ENCODE measurements at regions not wholly inside any gene's neighbourhood (a gene's known extent, or its start where the extent isn't known, plus 50 kb on each side); places are given as distances from the start of the nearest gene placed in this dataset.
"Not testable (repeated sequence)": the region's sequence is repeated elsewhere in the genome, so short reads cannot be mapped to it uniquely, and the experiment has no call there.

- DNase-seq: no peak
Measured at GRCh38 chr4:189861101-189861500, 79.6 kb upstream of the FRG1 start.

- DNase-seq: no peak
Measured at GRCh38 chr4:189869236-189869635, 71.4 kb upstream of the FRG1 start.

DNA sequence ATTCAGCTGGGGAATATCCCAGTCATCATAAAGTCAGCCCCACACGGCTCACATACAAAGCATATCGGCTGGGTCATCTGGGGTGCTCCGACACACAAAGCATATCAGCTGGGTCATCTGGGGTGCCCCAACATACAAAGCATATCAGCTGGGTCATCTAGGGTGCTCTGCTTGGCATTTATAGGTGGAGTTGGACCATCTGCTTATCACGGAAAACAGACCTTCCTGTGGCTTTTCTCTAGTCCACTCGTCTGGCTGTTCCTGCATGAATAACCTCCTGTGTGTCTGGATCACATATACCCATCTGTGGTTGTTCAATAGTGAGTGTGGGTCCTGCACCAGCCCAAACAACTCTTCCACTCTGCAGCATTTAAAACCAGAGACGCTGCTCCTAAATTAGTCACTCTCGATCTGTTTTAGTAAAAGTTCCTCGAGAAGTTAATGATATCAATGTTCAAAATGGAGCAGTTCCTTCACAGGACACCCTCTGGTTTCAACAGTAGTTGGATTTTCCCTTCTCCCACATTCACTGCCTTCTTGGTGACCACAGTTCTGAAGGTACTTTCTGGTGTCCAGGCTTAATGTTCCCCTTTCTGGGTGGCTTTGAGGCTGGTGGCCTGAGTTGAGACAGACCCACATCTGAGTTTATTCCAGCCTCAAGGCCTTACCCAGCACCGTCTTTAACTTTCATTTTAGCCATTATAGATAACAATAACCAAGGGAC, 70.0 kb upstream of the FRG1 start:
- no peak for DNase-seq

DNA sequence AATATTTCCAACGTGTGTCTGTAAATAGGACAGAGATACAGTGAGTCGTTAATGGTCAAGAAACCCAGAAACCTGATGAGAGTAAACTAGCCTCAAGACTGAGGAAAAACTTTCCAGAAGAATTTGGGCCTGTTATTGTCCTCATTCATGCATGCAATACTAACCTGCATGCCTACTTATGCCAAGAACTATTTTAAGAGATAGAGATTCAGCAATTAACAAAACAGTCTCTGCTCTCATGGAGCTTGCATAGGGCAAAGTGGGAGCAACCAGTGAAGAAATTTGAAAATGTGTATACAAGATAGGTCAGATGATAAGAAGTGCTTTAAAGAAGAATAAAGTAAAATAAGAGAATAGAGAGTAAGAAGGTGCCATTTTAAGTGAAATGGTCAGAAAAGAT, 66.1 kb upstream of the FRG1 start:
- no peak for DNase-seq

DNA sequence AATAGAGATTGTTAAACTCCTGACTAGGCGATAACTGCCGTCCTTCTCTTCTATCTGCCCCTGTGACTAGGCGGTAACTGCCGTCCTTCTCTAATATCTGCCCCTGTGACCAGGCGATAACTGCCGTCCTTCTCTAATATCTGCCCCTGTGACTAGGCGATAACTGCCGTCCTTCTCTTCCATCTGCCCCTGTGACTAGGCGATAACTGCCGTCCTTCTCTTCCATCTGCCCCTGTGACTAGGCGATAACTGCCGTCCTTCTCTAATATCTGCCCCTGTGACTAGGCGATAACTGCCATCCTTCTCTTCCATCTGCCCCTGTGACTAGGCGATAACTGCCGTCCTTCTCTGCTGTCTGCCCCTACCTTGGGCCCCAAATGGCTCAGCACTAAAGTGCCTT, 59.5 kb upstream of the FRG1 start:
- DNase-seq: not testable (repeated sequence)

- not testable (repeated sequence) for DNase-seq
Measured at GRCh38 chr4:189888407-189888806, 52.3 kb upstream of the FRG1 start.
